Astrocyte of the spinal cord (primary cell): ENCODE measurements at regions not wholly inside any gene's neighbourhood (a gene's known extent, or its start where the extent isn't known, plus 50 kb on each side); places are given as distances from the start of the nearest gene placed in this dataset.
A peak's percentile ranks its signal among the peaks of the same experiment; 100 is the strongest.

ENCODE experiments used
- DNase-seq: peaks from one replicate; pipeline ENCODE4 v3.0.0; 2011; ENCODE audit warnings: low read depth, low spot score
- H3K4me3 ChIP-seq: 2 replicates; pipeline ENCODE4 v1.5.1; 2011; ENCODE audit warnings: low read depth, mild to moderate bottlenecking, low read length, moderate library complexity
- CTCF ChIP-seq: IDR thresholded peaks from 2 replicates; pipeline ENCODE4 v1.5.1; 2012; ENCODE audit warnings: low read depth, mild to moderate bottlenecking, low read length, inconsistent platforms
- in situ Hi-C: cut with HindIII; loops from 2 replicates; pipeline ENCODE4 v1.10.0; 2017; ENCODE audit warnings: low sequenced_read_pairs

DNA sequence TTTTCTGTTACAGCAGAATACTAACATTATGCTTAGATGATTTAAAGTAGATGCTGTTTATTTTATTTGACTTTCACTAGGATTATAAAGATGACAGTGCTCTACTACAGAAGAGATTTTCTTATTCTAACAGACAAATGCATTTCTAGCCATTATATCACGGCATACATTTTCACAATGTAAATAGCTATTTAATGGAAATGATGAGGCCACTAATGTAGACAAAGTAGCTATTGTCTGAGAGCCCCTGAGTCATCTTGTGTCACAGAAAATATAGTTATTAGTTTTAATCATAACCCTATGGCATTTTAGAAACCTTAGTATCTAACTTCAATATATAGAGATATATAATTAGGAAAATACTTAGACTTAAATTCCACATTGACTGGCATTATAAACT, 158.0 kb upstream of the AHR start:
- TF ChIP-seq CTCF, result no peak
- in situ Hi-C loops, result no loop called here
- no peak for DNase-seq
- no peak overlapping the region for H3K4me3 ChIP-seq

DNA sequence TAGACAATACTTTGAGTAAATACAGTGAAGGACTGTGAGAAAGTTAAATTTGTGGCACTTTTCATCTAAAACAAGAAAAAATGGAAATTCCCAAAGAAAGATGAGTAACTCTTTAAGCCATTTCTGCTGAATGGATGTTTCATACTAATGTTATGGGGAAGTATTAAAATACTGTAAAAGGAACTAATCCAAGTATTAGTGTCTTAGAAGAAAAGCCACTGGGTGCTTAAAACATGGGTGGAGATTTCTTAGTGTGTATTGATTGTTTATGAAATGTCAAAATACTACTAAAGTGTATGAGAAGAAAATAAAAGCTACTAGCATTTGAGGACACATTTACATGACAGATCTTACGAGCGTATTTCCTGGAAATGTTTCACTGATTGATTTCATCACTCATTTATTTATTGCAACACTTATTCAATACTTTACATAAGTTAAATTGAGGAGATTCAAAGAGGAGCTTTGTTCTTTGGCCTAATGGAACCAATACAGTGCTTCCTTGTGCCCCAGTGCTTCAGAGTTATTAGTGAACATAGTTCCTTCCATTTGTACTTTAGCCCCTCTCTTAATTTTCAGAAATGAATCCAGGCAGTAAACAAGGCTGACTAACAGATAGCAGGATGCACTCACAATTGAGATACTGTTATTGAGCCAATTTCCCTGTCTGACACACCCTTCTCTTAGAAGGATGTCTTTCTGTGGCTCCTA, 155.5 kb upstream of the AHR start:
- DNase-seq, result peak; percentile 8
- no peak overlapping the region for H3K4me3 ChIP-seq
- no peak for TF ChIP-seq CTCF
- in situ Hi-C loops, result no loop called here

- no peak overlapping the region for H3K4me3 ChIP-seq
- peak; percentile 32 for DNase-seq
- in situ Hi-C loops, result no loop called here
- no peak for TF ChIP-seq CTCF
Observed at GRCh38 chr7:17144322-17144721, 154.1 kb upstream of the AHR start.

GRCh38 chr7:17146621-17147020, 151.8 kb upstream of the AHR start:
- TF ChIP-seq CTCF, result no peak
- no peak for DNase-seq
- no peak overlapping the region for H3K4me3 ChIP-seq
- in situ Hi-C loops, result no loop called here

- no peak for TF ChIP-seq CTCF
- in situ Hi-C loops, result no loop called here
- DNase-seq, result no peak
- no peak overlapping the region for H3K4me3 ChIP-seq
Observed at GRCh38 chr7:17147409-17147808, 151.0 kb upstream of the AHR start.

DNA sequence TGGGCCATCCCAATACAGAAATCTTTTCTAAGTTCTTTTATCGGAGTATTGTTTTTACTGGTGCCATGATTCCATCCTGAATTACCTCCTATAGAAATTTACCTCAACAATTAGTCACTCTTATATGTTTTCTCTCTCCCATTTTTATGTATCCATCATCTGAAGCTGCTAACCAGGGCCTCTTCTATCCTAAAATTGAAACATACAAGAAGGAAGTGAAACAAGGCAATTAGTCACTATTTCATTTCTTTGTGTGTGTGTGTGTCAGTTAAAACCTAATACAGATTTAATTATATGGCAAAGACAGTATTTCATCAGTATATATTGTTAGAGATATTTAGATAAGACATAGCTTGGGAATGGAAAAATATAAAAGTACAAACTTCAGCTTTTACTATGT, 148.4 kb upstream of the AHR start:
- in situ Hi-C loops, result no loop called here
- no peak for TF ChIP-seq CTCF
- H3K4me3 ChIP-seq, result no peak overlapping the region
- DNase-seq, result no peak

DNA sequence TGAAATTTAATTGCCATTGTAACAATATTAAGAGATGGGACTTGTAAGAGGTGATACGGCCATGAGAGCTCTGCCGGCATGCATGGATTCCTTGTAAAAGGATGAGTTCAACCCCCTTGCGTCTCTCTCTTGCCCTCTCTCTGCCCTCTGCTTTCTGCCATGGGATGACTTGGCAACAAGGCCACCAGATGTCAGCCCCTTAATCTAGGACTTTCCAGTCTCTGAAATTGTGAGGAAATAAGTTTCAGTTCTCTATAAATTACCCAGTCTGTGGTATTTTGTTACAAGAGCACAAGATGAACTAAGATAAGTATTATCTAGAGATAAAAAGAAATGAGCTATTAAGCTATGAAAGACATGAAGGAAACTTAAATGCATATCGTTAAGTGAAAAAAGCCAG, 145.7 kb upstream of the AHR start:
- no peak for TF ChIP-seq CTCF
- in situ Hi-C loops, result no loop called here
- DNase-seq, result no peak
- no peak overlapping the region for H3K4me3 ChIP-seq
